ENCODE measurements at regions not wholly inside any gene's neighbourhood (a gene's known extent, or its start where the extent isn't known, plus 50 kb on each side); places are given as distances from the start of the nearest gene placed in this dataset.

DNA sequence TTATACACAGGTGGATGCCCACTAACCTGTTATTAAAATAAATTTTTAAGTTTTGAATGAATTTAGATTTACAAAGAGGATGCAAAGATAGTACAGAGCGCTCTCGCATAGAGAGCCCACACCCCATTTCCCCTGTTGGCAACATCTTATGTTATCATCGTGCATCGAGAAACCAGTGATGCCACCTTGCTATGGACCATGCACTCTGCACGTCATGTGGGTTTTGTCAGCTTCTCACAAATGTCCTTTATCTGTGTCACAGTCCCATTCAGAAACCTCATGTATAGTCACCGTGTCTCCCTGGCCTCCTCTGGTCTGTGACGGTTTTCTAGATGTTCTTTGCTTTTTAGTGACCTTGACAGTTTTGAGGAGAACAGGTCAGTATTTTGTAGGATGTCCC lies 60.0 kb downstream of the ING1 start:
- Histone ChIP-seq H3K9ac (ENCODE audit: low read depth, low read length) (no peak overlapping the region), H3K9me3 (ENCODE audit: control insufficient read depth, insufficient read depth, low read length) (no peaks in the 10 kb centered on the region), H3K4me1 (ENCODE audit: control insufficient read depth, insufficient read depth, low read length) (no peaks in the 10 kb centered on the region), H3K4me3 (ENCODE audit: low read depth, low read length) (no peak overlapping the region), H3K36me3 (ENCODE audit: control insufficient read depth, insufficient read depth, low read length) (no peaks in the 10 kb centered on the region), H3K27me3 (ENCODE audit: control insufficient read depth, insufficient read depth, low read length) (no peaks in the 10 kb centered on the region), H3K27ac (ENCODE audit: low read depth, low read length) (no peak overlapping the region)

DNA sequence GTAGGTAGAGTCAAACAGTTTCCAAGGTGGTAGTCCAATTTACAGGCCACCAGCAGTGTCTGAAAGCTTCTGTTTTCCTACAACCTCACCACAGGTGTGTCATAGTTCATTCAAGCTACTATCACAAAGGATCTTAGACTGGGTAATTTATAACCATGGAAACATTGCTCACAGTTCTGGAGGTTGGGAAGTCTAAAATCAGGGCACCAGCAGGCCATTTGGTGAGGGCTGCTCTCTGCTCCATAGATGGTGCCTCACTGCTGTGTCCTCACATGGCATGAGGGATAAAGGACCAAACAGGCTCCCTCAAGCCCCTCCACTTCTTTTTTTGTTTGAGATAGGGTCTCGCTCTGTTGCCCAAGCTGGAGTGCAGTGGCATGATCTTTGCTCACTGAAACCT lies 60.6 kb downstream of the ING1 start:
- Histone ChIP-seq H3K9ac (ENCODE audit: low read depth, low read length) (no peak overlapping the region), H3K36me3 (ENCODE audit: control insufficient read depth, insufficient read depth, low read length) (no peaks in the 10 kb centered on the region), H3K4me3 (ENCODE audit: low read depth, low read length) (no peak overlapping the region), H3K27me3 (ENCODE audit: control insufficient read depth, insufficient read depth, low read length) (no peaks in the 10 kb centered on the region), H3K27ac (ENCODE audit: low read depth, low read length) (no peak overlapping the region), H3K4me1 (ENCODE audit: control insufficient read depth, insufficient read depth, low read length) (no peaks in the 10 kb centered on the region), H3K9me3 (ENCODE audit: control insufficient read depth, insufficient read depth, low read length) (no peaks in the 10 kb centered on the region)

GRCh38 chr13:110774490-110774889 lies 61.0 kb downstream of the ING1 start:
- no peak overlapping the region for H3K4me3 ChIP-seq (ENCODE audit: low read depth, low read length)
- H3K9me3 ChIP-seq (ENCODE audit: control insufficient read depth, insufficient read depth, low read length), result no peaks in the 10 kb centered on the region
- H3K4me1 ChIP-seq (ENCODE audit: control insufficient read depth, insufficient read depth, low read length), result no peaks in the 10 kb centered on the region
- no peak overlapping the region for H3K9ac ChIP-seq (ENCODE audit: low read depth, low read length)
- H3K27me3 ChIP-seq (ENCODE audit: control insufficient read depth, insufficient read depth, low read length), result no peaks in the 10 kb centered on the region
- no peaks in the 10 kb centered on the region for H3K36me3 ChIP-seq (ENCODE audit: control insufficient read depth, insufficient read depth, low read length)
- H3K27ac ChIP-seq (ENCODE audit: low read depth, low read length), result no peak overlapping the region

- no peak overlapping the region for H3K4me3 ChIP-seq (ENCODE audit: low read depth, low read length)
- no peaks in the 10 kb centered on the region for H3K36me3 ChIP-seq (ENCODE audit: control insufficient read depth, insufficient read depth, low read length)
- H3K9me3 ChIP-seq (ENCODE audit: control insufficient read depth, insufficient read depth, low read length), result 0 out of 2 replicates have a peak, but pooled peaks cover 4% of the 10 kb centered on the region
- no peak overlapping the region for H3K9ac ChIP-seq (ENCODE audit: low read depth, low read length)
- H3K4me1 ChIP-seq (ENCODE audit: control insufficient read depth, insufficient read depth, low read length), result no peaks in the 10 kb centered on the region
- no peaks in the 10 kb centered on the region for H3K27me3 ChIP-seq (ENCODE audit: control insufficient read depth, insufficient read depth, low read length)
- no peak overlapping the region for H3K27ac ChIP-seq (ENCODE audit: low read depth, low read length)
Observed at GRCh38 chr13:110775576-110775975, 62.1 kb downstream of the ING1 start.

GRCh38 chr13:110777251-110777820 lies 63.8 kb downstream of the ING1 start:
- H3K27me3 ChIP-seq (ENCODE audit: control insufficient read depth, insufficient read depth, low read length), result no peaks in the 10 kb centered on the region
- no peaks in the 10 kb centered on the region for H3K4me1 ChIP-seq (ENCODE audit: control insufficient read depth, insufficient read depth, low read length)
- H3K4me3 ChIP-seq (ENCODE audit: low read depth, low read length), result no peak overlapping the region
- H3K9me3 ChIP-seq (ENCODE audit: control insufficient read depth, insufficient read depth, low read length), result peaks cover 16% of the 10 kb centered on the region
- H3K9ac ChIP-seq (ENCODE audit: low read depth, low read length), result no peak overlapping the region
- no peak overlapping the region for H3K27ac ChIP-seq (ENCODE audit: low read depth, low read length)
- H3K36me3 ChIP-seq (ENCODE audit: control insufficient read depth, insufficient read depth, low read length), result no peaks in the 10 kb centered on the region

- Histone ChIP-seq H3K9me3 (ENCODE audit: control insufficient read depth, insufficient read depth, low read length) (peaks cover 25% of the 10 kb centered on the region), H3K4me3 (ENCODE audit: low read depth, low read length) (no peak overlapping the region), H3K27ac (ENCODE audit: low read depth, low read length) (no peak overlapping the region), H3K9ac (ENCODE audit: low read depth, low read length) (no peak overlapping the region), H3K27me3 (ENCODE audit: control insufficient read depth, insufficient read depth, low read length) (no peaks in the 10 kb centered on the region), H3K36me3 (ENCODE audit: control insufficient read depth, insufficient read depth, low read length) (no peaks in the 10 kb centered on the region), H3K4me1 (ENCODE audit: control insufficient read depth, insufficient read depth, low read length) (no peaks in the 10 kb centered on the region)
Observed at GRCh38 chr13:110779022-110779421, 65.5 kb downstream of the ING1 start.

- no peaks in the 10 kb centered on the region for H3K27me3 ChIP-seq (ENCODE audit: control insufficient read depth, insufficient read depth, low read length)
- no peaks in the 10 kb centered on the region for H3K4me1 ChIP-seq (ENCODE audit: control insufficient read depth, insufficient read depth, low read length)
- no peak overlapping the region for H3K9ac ChIP-seq (ENCODE audit: low read depth, low read length)
- peaks cover 36% of the 10 kb centered on the region for H3K9me3 ChIP-seq (ENCODE audit: control insufficient read depth, insufficient read depth, low read length)
- no peak overlapping the region for H3K4me3 ChIP-seq (ENCODE audit: low read depth, low read length)
- H3K36me3 ChIP-seq (ENCODE audit: control insufficient read depth, insufficient read depth, low read length), result no peaks in the 10 kb centered on the region
- no peak overlapping the region for H3K27ac ChIP-seq (ENCODE audit: low read depth, low read length)
Observed at GRCh38 chr13:110780422-110780821, 66.9 kb downstream of the ING1 start.

DNA sequence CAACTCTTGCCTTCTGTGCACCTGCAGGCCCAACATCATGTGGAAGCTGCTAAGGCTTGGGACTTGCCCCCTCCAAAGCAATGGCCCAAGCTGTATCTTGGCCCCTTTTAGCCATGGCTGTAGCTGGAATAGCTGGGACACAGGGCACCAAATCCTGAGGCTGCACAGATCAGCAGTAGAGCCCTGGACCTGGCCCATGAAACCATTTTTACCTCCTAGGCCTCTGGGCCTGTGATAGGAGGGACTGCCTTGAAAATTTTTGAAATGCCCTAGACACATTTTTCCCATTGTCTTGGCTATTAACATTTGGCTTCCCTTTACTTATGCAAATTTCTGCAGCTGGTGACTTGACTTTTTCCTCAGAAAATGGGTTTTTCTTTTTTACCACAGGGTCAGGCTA lies 68.7 kb downstream of the ING1 start:
- H3K4me1 ChIP-seq (ENCODE audit: control insufficient read depth, insufficient read depth, low read length), result no peaks in the 10 kb centered on the region
- no peak overlapping the region for H3K27ac ChIP-seq (ENCODE audit: low read depth, low read length)
- no peaks in the 10 kb centered on the region for H3K36me3 ChIP-seq (ENCODE audit: control insufficient read depth, insufficient read depth, low read length)
- H3K27me3 ChIP-seq (ENCODE audit: control insufficient read depth, insufficient read depth, low read length), result no peaks in the 10 kb centered on the region
- no peak overlapping the region for H3K9ac ChIP-seq (ENCODE audit: low read depth, low read length)
- H3K4me3 ChIP-seq (ENCODE audit: low read depth, low read length), result no peak overlapping the region
- peaks cover 36% of the 10 kb centered on the region for H3K9me3 ChIP-seq (ENCODE audit: control insufficient read depth, insufficient read depth, low read length)

DNA sequence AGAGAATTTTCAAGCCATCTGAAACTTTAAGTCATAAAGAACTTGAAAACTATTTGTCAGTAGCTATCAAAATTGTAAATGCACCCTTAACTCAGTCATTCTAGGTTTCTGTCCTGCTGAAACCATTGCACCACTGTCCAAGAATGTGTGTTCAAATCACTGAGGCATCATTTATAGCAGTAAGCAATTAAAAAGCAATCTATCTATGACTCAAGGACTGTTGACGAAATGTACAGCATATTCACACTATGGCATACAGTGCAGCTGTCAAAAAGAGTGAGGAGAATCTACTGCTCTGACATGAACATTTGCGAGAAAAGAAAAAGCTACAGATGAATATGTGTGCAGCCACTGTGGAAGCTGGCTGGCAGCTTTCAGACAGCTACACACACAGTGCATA lies 71.2 kb downstream of the ING1 start:
- peaks cover 36% of the 10 kb centered on the region for H3K9me3 ChIP-seq (ENCODE audit: control insufficient read depth, insufficient read depth, low read length)
- no peak overlapping the region for H3K27ac ChIP-seq (ENCODE audit: low read depth, low read length)
- H3K4me1 ChIP-seq (ENCODE audit: control insufficient read depth, insufficient read depth, low read length), result no peaks in the 10 kb centered on the region
- H3K36me3 ChIP-seq (ENCODE audit: control insufficient read depth, insufficient read depth, low read length), result no peaks in the 10 kb centered on the region
- no peak overlapping the region for H3K4me3 ChIP-seq (ENCODE audit: low read depth, low read length)
- no peaks in the 10 kb centered on the region for H3K27me3 ChIP-seq (ENCODE audit: control insufficient read depth, insufficient read depth, low read length)
- H3K9ac ChIP-seq (ENCODE audit: low read depth, low read length), result no peak overlapping the region

DNA sequence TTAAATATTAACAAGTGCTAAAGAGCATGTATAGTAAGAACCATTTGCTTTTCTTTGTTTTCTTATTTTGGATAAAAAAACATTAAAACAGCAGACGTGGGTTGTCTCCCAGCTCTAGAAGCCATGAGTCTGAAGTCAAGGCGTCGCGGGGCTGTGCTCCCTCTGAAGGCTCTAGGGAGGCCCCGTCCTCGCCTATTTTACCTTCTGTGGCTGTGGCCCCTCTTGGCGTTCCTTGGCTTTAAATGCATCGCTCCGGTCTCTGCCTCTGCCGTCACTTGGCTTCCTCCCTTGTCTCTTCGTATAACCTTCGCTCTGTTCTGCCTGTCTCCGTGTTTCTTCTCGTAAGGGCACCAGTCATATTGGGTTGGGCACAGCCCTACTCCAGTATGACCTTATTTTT lies 75.3 kb downstream of the ING1 start:
- H3K27ac ChIP-seq (ENCODE audit: low read depth, low read length), result no peak overlapping the region
- H3K4me1 ChIP-seq (ENCODE audit: control insufficient read depth, insufficient read depth, low read length), result no peaks in the 10 kb centered on the region
- H3K9me3 ChIP-seq (ENCODE audit: control insufficient read depth, insufficient read depth, low read length), result peaks cover 15% of the 10 kb centered on the region; the same call in 1 of the 2 replicates
- H3K36me3 ChIP-seq (ENCODE audit: control insufficient read depth, insufficient read depth, low read length), result no peaks in the 10 kb centered on the region
- H3K9ac ChIP-seq (ENCODE audit: low read depth, low read length), result no peak overlapping the region
- H3K4me3 ChIP-seq (ENCODE audit: low read depth, low read length), result no peak overlapping the region
- no peaks in the 10 kb centered on the region for H3K27me3 ChIP-seq (ENCODE audit: control insufficient read depth, insufficient read depth, low read length)

DNA sequence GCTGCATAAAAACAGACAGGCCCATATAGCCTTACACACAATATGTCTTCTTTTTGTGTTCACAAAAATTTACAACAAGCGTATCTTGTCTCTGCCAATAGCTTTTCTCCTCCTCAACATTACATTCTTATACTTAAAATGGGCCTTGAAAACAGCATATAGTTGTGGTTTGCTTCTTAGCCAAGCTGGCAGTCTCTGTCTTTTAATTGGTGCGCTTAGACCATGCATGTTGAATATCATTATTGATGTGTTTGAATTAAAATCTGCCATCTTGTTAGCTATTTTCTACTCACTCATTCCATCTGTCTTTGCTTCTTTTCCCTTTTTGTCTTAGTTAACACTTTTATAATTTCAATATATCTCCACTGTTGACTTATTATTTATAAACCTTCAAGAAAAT lies 76.4 kb downstream of the ING1 start:
- H3K27ac ChIP-seq (ENCODE audit: low read depth, low read length), result no peak overlapping the region
- H3K27me3 ChIP-seq (ENCODE audit: control insufficient read depth, insufficient read depth, low read length), result no peaks in the 10 kb centered on the region
- H3K36me3 ChIP-seq (ENCODE audit: control insufficient read depth, insufficient read depth, low read length), result no peaks in the 10 kb centered on the region
- H3K4me3 ChIP-seq (ENCODE audit: low read depth, low read length), result no peak overlapping the region
- no peak overlapping the region for H3K9ac ChIP-seq (ENCODE audit: low read depth, low read length)
- H3K4me1 ChIP-seq (ENCODE audit: control insufficient read depth, insufficient read depth, low read length), result no peaks in the 10 kb centered on the region
- peaks cover 6% of the 10 kb centered on the region; the same call in 1 of the 2 replicates for H3K9me3 ChIP-seq (ENCODE audit: control insufficient read depth, insufficient read depth, low read length)

- 0 out of 2 replicates have a peak, but pooled peaks cover 3% of the 10 kb centered on the region for H3K9me3 ChIP-seq (ENCODE audit: control insufficient read depth, insufficient read depth, low read length)
- H3K36me3 ChIP-seq (ENCODE audit: control insufficient read depth, insufficient read depth, low read length), result no peaks in the 10 kb centered on the region
Observed at GRCh38 chr13:110790371-110790770, 76.9 kb downstream of the ING1 start.

More at GRCh38 chr13:110790371-110790770, 76.9 kb downstream of the ING1 start:
- Histone ChIP-seq H3K4me3 (ENCODE audit: low read depth, low read length) (no peak overlapping the region), H3K4me1 (ENCODE audit: control insufficient read depth, insufficient read depth, low read length) (0 out of 2 replicates have a peak, but pooled peaks cover 3% of the 10 kb centered on the region), H3K27me3 (ENCODE audit: control insufficient read depth, insufficient read depth, low read length) (no peaks in the 10 kb centered on the region), H3K9ac (ENCODE audit: low read depth, low read length) (no peak overlapping the region), H3K27ac (ENCODE audit: low read depth, low read length) (no peak overlapping the region)

Measured in HUES48 (cell line).